Coronary artery (tissue), 2 donors: ENCODE measurements at regions not wholly inside any gene's neighbourhood (a gene's known extent, or its start where the extent isn't known, plus 50 kb on each side); places are given as distances from the start of the nearest gene placed in this dataset.

Experiments used
- DNase-seq: peaks from one replicate; pipeline ENCODE4 v3.0.0-alpha.2; 2017; ENCODE audit warnings: low spot score
- H3K27ac ChIP-seq, 2 donors: fragments of 200-600 bp; sonication (generic); one replicate each; pipeline ENCODE4 v1.5.1; 2016 to 2019
- H3K4me3 ChIP-seq: fragments of 200-600 bp; sonication (generic); 2 replicates; pipeline ENCODE4 v1.5.1; 2016; ENCODE audit warnings: mild to moderate bottlenecking, moderate library complexity
- TF ChIP-seq, protein P1 (sequence below): fragments of 200-600 bp; sonication (generic); IDR thresholded peaks from one replicate; pipeline ENCODE4 v1.5.1; 2019; ENCODE audit warnings: antibody characterized with exemption

DNA sequence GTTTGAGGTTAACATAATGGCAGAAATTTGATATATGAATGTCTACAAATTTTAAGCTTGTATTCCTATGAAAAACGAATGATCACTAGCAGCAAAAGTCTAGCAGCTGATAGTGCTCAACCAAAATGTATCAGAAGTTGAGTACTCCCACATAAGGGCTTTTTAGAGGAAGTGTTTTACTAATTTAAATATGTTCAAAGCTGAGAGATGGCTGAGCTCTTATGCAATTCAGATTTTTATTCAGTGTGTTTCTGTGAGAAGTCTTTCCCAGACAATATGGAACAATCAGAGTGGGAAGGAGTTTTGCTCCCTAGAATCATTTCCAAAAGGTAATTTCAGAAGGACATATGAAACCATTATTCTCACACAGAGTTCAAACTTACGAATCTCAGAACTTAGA, 327.0 kb downstream of the ZPLD1 start:
- TF ChIP-seq, protein P1, sequence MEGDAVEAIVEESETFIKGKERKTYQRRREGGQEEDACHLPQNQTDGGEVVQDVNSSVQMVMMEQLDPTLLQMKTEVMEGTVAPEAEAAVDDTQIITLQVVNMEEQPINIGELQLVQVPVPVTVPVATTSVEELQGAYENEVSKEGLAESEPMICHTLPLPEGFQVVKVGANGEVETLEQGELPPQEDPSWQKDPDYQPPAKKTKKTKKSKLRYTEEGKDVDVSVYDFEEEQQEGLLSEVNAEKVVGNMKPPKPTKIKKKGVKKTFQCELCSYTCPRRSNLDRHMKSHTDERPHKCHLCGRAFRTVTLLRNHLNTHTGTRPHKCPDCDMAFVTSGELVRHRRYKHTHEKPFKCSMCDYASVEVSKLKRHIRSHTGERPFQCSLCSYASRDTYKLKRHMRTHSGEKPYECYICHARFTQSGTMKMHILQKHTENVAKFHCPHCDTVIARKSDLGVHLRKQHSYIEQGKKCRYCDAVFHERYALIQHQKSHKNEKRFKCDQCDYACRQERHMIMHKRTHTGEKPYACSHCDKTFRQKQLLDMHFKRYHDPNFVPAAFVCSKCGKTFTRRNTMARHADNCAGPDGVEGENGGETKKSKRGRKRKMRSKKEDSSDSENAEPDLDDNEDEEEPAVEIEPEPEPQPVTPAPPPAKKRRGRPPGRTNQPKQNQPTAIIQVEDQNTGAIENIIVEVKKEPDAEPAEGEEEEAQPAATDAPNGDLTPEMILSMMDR, result no peak
- no peak for DNase-seq
- H3K4me3 ChIP-seq, result no peak overlapping the region
- H3K27ac ChIP-seq, result no peak overlapping the region

DNA sequence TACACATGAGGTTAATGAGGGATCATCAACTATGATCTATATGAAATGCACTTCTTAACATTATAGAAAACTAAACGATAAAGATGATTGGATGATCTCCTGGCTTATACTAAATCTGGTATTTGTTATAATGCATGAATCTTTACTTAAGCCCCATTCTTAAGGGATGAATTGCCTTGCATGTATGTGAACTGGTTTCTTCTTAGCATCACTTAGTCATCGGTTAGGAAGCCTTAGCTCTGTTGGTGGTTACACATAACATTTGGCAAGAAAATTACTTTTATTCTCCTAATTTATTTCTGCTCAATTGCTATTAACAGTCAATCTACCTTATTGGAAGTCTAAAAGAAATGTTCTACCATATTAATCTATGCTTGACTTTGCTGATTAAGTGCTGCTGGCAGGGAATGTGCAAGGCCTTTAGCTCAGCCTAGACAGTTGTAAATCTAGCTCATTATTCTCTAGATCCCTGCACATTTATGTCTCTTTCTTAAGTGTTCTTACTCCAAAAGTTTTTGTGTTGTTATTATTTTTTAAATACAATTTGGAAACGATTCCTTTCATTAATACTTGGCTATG, 356.0 kb downstream of the ZPLD1 start:
- DNase-seq, result no peak
- Histone ChIP-seq H3K4me3 (no peak overlapping the region), H3K27ac (no peak overlapping the region)
- TF ChIP-seq, protein P1, result no peak

DNA sequence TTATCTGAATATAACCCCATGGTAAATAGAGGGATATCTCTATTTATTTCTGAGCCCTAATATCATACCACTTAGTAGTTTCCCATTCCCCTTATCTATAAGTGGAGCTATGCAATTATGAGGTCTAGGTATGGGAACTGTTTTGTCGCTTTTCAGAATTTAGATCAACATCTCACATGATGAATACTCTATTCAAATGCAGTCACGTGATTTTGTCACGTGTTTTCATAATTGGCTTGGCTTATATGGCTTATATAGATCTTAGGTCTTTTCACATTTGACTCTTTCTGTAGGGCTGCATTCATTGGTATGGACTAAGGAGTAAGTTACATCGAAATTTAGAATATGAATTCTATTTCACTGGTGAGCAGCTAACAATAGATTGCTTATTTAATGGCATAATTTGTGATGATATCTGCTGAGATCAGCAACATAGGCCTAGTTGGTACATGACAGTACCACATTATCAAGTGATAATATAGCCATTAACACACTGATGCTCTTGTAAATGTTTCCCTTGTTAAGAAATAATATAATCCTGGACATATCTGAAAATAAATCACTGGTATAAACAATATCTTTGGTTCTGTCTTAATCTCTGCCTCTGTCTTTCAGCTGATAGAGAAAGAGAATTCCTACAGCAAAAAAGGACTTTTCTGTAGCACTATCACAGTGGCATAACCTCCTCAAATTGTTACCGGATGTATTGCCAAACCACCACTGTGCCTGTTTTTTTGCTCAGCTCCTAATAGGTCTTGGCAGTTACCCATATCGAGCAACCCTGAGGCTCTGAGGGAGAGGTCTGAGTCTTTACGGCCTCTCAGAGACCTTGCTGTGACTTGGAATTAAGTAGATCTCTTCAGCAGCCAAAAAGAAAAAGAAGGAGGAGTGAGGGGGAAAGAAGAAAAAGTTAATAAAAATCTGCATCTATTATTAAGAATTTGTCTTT, 357.1 kb downstream of the ZPLD1 start:
- H3K4me3 ChIP-seq, result no peak overlapping the region
- no peak overlapping the region for H3K27ac ChIP-seq
- TF ChIP-seq, protein P1, result no peak
- DNase-seq, result no peak

DNA sequence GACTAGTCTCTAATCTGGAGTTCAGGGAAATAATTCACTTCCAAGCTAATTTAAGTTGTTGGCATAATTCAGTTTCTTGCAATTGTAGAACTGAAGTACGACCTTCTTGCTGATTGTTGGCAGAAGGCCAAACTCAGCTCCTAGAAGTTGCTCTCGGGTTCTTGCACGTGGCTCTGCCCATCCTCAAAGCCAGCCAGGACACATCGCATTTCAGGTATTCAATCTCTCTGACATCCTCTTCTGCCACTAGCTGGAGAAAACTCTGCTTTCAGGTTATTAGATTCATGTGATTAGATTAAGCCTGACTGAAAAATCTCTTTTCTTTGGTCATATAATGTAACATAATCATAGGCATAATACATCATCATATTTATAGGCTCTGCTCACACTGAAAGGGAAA, 362.0 kb downstream of the ZPLD1 start:
- TF ChIP-seq, protein P1, result no peak
- Histone ChIP-seq H3K27ac (no peak overlapping the region), H3K4me3 (no peak overlapping the region)
- no peak for DNase-seq

DNA sequence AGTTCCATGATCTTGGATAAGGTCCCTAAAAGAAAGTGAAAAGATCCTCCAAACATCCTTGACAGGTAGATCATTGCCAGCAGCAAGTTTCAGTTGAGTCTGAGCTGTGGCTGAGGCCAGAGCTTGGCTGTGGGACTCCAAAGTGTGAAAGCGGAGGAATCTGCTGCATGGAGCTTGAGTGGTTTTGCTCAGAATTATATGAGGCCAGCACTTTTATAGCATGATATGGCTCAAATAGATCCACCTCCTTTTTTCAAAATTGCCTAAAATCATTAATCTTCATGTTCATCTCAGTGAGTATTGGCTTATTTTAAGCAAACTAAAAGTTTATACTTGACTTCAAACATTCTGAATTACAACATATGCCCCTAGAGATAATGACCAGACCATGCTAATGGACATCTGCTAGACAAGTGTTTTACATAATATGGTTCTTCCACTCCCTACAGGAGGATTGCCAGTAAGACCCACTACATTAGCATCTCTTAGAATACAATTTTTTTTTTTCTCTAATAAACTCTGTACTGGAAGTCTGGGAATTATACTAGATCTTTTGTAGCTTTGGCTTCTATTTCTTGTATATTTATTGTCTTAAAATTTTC, 368.1 kb downstream of the ZPLD1 start:
- DNase-seq, result no peak
- H3K4me3 ChIP-seq, result no peak overlapping the region
- TF ChIP-seq, protein P1, result no peak
- H3K27ac ChIP-seq, result no peak overlapping the region

DNA sequence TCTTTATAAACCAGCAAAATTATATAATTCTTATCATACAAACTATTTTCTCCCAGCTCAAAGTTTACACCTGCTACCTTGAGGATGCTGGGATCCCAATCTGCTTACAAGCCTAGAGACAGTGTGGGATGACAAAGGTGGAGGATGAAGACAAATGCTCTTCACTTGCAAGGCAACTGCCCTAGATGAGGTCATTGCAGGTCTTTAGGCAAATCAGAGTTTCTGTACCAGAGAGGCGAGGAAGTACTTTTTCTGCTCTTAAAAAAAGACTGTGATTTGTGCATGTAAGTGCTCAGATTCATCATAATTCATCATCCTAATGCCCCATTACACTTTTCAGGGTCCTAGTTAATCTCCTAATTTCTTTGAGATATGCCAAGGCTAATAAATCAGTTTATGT, 376.1 kb downstream of the ZPLD1 start:
- DNase-seq, result no peak
- Histone ChIP-seq H3K4me3 (no peak overlapping the region), H3K27ac (no peak overlapping the region)
- TF ChIP-seq, protein P1, result no peak
